ENCODE measurements at regions not wholly inside any gene's neighbourhood (a gene's known extent, or its start where the extent isn't known, plus 50 kb on each side); places are given as distances from the start of the nearest gene placed in this dataset.

DNA sequence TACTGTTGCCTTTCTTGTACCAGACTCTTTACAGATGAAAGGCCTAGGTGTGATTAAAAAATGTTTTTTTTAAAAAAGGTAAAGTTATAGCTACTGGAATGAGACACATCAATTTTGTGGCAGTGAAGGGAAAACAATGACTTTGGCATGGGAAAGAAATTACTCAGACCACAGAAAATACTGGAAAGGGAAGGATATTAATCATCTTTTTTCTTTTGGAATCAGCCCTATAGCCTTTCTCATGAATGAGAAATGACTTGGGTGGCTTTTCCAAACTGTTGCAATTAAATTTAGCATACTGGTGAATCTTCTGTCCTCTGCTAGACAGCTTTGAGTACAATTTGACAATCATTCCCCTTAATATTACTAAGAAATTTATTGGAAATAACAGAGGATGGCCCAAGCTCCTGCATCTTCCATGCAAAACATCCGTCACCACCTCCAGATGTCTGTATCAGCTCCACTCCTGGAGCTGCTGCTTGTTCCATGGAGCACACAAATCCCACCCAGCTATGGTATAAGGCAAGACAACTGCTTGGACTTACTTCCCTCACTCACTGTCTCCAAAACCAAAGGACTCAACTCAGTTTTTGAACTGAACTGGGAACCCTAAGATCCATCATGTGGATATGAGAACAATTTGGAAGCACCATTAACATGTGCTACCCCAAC is 97.6 kb upstream of the ARSJ start:
- no peaks in the 10 kb centered on the region for H3K9me3 Mint-ChIP-seq
- no peak overlapping the region for H3K4me3 Mint-ChIP-seq
- peaks cover 1% of the 10 kb centered on the region for H3K36me3 Mint-ChIP-seq
- H3K27ac Mint-ChIP-seq = no peak overlapping the region
- H3K27me3 Mint-ChIP-seq = peaks cover 4% of the 10 kb centered on the region
- H3K4me1 Mint-ChIP-seq = peaks cover 4% of the 10 kb centered on the region

DNA sequence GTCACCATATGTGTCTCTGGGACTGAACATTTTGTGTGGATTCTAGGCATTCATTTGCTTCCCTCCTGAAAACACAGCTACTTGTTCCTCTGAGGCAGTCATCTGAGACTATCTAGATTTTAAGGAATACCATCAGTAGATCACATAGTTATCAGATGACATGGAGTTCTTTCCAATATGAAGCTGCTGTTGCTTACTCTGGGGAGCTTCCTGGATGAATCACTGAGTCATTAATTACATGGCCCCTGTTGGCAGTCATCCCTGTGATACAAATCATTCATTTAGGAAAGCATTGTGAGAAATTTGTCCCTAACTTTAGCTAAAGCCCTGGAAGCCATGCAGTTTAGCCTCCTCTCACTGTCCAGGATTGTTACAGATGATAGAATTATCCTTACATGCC is 98.2 kb upstream of the ARSJ start:
- peaks cover 1% of the 10 kb centered on the region for H3K36me3 Mint-ChIP-seq
- H3K4me1 Mint-ChIP-seq = peaks cover 4% of the 10 kb centered on the region
- no peaks in the 10 kb centered on the region for H3K9me3 Mint-ChIP-seq
- peaks cover 4% of the 10 kb centered on the region for H3K27me3 Mint-ChIP-seq
- H3K4me3 Mint-ChIP-seq = no peak overlapping the region
- no peak overlapping the region for H3K27ac Mint-ChIP-seq

DNA sequence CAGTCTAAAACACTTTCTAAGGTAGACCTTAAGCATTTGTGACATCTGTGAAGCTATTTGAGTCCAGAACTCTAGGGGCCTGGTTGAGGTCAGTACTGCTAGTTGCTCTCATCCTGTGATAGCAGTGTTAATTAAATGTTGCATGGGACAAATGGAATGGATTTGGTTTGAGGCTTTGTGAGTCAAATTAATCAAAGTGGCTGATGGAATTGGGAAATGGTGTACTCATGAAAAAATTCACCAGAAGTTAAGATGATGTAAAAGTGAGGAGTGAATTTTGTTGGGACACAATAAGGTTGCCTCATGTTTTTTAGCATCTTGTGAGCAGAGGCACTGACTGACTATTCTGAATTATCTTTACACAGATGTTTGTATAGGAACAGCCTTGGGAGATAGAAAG is 99.2 kb upstream of the ARSJ start:
- peaks cover 4% of the 10 kb centered on the region for H3K4me1 Mint-ChIP-seq
- H3K36me3 Mint-ChIP-seq = peaks cover 1% of the 10 kb centered on the region
- peaks cover 2% of the 10 kb centered on the region for H3K27me3 Mint-ChIP-seq
- no peak overlapping the region for H3K4me3 Mint-ChIP-seq
- H3K9me3 Mint-ChIP-seq = no peaks in the 10 kb centered on the region
- H3K27ac Mint-ChIP-seq = no peak overlapping the region

DNA sequence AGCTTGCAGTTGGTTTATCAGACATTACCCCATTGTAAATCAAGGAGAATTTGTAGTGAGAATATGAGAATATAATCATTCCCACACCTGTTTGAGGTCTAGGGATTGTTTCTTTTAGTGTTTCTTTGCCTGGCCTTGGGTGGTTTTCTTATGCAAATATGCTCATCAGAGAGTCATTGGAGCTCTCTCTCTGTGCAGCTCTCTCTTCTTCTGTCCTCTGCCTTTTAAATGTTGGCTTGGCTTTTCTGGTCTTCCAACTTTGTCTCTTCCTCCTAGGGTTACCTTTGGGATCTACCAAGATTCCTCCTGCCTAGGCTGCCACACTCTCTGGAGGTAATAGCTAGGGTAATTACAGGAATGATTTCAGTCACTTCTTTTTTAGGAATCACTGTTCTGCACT is 102.3 kb upstream of the ARSJ start:
- Mint-ChIP-seq H3K27ac (no peak overlapping the region), H3K27me3 (no peaks in the 10 kb centered on the region), H3K4me1 (peaks cover 4% of the 10 kb centered on the region), H3K9me3 (no peaks in the 10 kb centered on the region), H3K36me3 (no peaks in the 10 kb centered on the region), H3K4me3 (no peak overlapping the region)

DNA sequence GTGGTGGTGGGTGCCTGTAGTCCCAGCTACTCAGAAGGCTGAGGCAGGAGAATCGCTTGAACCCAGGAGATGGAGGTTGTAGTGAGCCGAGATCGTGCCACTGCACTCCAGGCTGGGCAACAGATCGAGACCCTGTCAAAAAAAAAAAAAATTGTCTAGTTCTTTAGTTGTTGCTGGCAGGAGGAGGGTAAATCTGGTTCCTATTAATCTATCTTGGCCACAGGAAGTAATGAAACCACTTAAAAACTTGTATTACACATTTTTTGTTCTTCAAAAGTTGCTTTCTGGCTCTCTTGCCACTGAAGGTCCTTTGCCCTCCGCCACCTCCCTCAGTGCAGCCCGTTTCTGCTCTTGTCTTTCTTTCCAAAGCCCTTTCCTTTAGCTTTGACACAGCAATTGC is 102.9 kb upstream of the ARSJ start:
- no peak overlapping the region for H3K4me3 Mint-ChIP-seq
- no peaks in the 10 kb centered on the region for H3K36me3 Mint-ChIP-seq
- H3K27me3 Mint-ChIP-seq = no peaks in the 10 kb centered on the region
- no peak overlapping the region for H3K27ac Mint-ChIP-seq
- H3K4me1 Mint-ChIP-seq = peaks cover 4% of the 10 kb centered on the region
- H3K9me3 Mint-ChIP-seq = no peaks in the 10 kb centered on the region

DNA sequence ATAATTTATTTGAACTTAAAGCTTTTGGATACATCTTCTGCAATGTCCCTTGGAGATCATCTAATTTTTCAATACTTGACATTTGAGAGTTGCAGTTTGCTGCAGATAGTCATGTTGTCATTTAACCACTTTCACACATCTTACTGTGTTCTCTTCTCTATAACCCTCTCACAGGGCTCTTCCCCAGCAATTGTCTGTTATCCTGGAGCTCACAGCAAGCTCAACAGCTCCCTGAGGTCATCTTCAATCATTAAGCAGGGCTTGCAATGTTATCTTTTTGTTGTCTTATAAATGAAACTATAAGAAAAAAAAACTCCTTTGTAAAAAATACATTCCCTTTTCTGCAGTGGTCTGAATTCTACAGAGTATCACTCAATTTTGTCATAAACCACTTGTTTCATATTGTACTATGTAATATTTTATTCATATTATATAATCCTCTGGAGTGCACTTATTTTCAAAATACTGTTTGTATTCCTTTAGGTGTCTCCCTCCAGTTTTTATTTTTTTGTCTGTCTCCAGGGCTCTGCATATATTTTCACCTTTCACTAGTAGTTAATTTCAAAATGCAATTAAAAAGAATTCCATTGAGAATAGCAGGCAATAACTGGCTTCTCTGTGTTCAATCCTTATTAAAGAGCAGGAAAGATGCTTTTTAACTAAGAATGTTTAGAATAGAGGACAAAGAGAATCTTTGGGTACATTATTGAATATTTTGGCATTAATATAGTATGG is 106.3 kb upstream of the ARSJ start:
- H3K27me3 Mint-ChIP-seq = peaks cover 8% of the 10 kb centered on the region
- no peak overlapping the region for H3K4me3 Mint-ChIP-seq
- H3K27ac Mint-ChIP-seq = no peak overlapping the region
- H3K36me3 Mint-ChIP-seq = no peaks in the 10 kb centered on the region
- H3K4me1 Mint-ChIP-seq = no peaks in the 10 kb centered on the region
- peaks cover 13% of the 10 kb centered on the region for H3K9me3 Mint-ChIP-seq

DNA sequence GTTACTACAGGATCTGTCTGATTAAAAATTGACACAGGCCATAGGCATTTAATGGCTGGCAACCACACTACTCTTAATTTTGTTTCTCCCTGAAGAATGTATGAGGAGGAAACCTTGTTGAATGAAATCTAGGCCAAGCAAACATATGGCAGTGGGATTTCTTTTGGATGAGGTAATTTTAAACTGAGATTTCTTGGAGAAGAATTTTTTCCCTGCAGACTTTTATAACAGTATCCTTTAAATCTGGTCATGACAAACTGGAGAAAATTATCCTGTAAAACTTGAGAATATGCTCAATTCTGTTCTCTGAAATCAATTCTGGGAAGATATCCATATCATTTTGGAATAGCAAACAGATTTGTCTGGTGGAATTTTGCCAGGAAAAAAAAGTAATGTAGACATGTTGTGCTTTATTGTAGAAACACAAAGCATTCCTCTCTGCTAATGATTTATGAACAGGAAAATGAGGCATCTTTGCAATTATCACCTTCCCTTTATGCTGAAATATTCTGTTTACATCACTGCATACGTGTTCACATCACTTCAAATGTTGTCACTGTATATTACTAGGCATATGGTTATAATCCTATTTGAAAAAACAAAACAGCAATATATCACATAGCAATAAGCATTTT is 108.3 kb upstream of the ARSJ start:
- Mint-ChIP-seq H3K27ac (no peak overlapping the region), H3K9me3 (peaks cover 13% of the 10 kb centered on the region), H3K36me3 (no peaks in the 10 kb centered on the region), H3K27me3 (peaks cover 8% of the 10 kb centered on the region), H3K4me1 (no peaks in the 10 kb centered on the region), H3K4me3 (no peak overlapping the region)

- no peaks in the 10 kb centered on the region for H3K36me3 Mint-ChIP-seq
- H3K9me3 Mint-ChIP-seq = peaks cover 13% of the 10 kb centered on the region
- no peaks in the 10 kb centered on the region for H3K4me1 Mint-ChIP-seq
- H3K27ac Mint-ChIP-seq = no peak overlapping the region
- H3K4me3 Mint-ChIP-seq = no peak overlapping the region
- peaks cover 8% of the 10 kb centered on the region for H3K27me3 Mint-ChIP-seq
Observed at GRCh38 chr4:114088481-114088880, 109.0 kb upstream of the ARSJ start.

- Mint-ChIP-seq H3K27ac (no peak overlapping the region), H3K4me3 (no peak overlapping the region), H3K9me3 (peaks cover 13% of the 10 kb centered on the region), H3K4me1 (no peaks in the 10 kb centered on the region), H3K27me3 (peaks cover 8% of the 10 kb centered on the region), H3K36me3 (no peaks in the 10 kb centered on the region)
Observed at GRCh38 chr4:114091546-114091945, 112.1 kb upstream of the ARSJ start.

- H3K4me3 Mint-ChIP-seq = no peak overlapping the region
- H3K27ac Mint-ChIP-seq = no peak overlapping the region
- no peaks in the 10 kb centered on the region for H3K4me1 Mint-ChIP-seq
- peaks cover 12% of the 10 kb centered on the region for H3K9me3 Mint-ChIP-seq
- H3K36me3 Mint-ChIP-seq = no peaks in the 10 kb centered on the region
- peaks cover 5% of the 10 kb centered on the region for H3K27me3 Mint-ChIP-seq
Observed at GRCh38 chr4:114093221-114093715, 113.8 kb upstream of the ARSJ start.

DNA sequence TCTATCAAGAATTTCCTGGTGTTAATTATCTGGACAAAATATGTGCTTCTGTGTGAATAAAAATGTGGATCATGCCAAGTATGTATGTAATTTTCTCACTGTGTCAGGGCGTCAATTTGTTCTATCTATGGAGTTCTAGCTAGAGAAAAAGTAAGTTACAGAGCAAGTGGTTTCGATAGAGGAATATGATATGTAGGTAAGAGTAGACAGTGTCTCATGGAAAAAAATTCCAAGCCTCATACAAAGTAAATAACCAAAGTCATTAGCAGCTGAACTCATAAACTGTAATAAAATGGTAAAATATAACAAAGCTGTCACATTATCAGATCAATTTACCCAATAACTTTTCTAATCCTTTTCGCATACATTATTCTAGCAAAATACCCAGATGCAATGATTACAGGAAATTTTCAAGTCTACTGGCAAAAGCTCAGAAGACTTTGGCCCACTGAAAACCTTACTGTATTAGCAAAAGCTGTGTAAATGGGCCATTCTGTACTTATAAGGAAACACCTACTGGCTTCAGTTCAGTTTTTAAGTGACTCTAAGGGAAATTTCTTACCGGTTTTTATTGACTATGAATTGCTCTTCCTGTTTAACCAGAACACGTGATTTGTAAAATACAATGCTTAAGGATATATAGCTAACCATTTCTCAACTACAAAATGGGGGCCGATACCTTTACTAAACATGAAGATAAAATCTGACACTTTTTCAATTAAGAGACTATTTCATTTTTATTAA is 121.0 kb upstream of the ARSJ start:
- Mint-ChIP-seq H3K4me1 (no peaks in the 10 kb centered on the region), H3K27me3 (no peaks in the 10 kb centered on the region), H3K36me3 (no peaks in the 10 kb centered on the region), H3K27ac (no peak overlapping the region), H3K4me3 (no peak overlapping the region), H3K9me3 (no peaks in the 10 kb centered on the region)

- H3K27me3 Mint-ChIP-seq = no peaks in the 10 kb centered on the region
- H3K36me3 Mint-ChIP-seq = no peaks in the 10 kb centered on the region
- H3K4me3 Mint-ChIP-seq = no peak overlapping the region
- no peaks in the 10 kb centered on the region for H3K9me3 Mint-ChIP-seq
- peaks cover 1% of the 10 kb centered on the region for H3K4me1 Mint-ChIP-seq
- no peak overlapping the region for H3K27ac Mint-ChIP-seq
Observed at GRCh38 chr4:114103908-114104307, 124.5 kb upstream of the ARSJ start.

GRCh38 chr4:114108869-114109268 is 129.4 kb upstream of the ARSJ start:
- H3K4me3 Mint-ChIP-seq = no peak overlapping the region
- no peak overlapping the region for H3K27ac Mint-ChIP-seq
- H3K4me1 Mint-ChIP-seq = peaks cover 4% of the 10 kb centered on the region
- H3K9me3 Mint-ChIP-seq = no peaks in the 10 kb centered on the region
- H3K36me3 Mint-ChIP-seq = peaks cover 2% of the 10 kb centered on the region
- no peaks in the 10 kb centered on the region for H3K27me3 Mint-ChIP-seq

DNA sequence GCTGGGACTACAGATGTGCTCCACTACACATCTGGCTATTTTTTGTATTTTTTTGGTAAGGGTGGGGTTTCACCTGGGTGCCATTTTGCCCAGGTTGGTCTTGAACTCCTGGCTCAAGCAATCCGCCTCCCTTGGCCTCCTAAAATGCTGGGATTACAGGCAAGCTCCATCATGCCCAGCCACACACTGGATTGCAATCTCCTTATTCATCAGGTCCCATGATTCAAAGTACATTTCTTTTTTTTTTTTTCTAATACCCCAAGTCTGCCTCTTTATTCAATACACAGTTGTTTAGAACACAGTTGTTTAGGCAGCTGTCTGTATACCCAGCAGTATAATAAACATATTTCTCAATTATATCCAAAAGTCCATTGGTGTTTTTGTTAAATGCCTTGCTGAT is 130.3 kb upstream of the ARSJ start:
- Mint-ChIP-seq H3K27me3 (no peaks in the 10 kb centered on the region), H3K36me3 (peaks cover 2% of the 10 kb centered on the region), H3K4me1 (peaks cover 4% of the 10 kb centered on the region), H3K9me3 (no peaks in the 10 kb centered on the region), H3K27ac (no peak overlapping the region), H3K4me3 (no peak overlapping the region)

- Mint-ChIP-seq H3K36me3 (no peaks in the 10 kb centered on the region), H3K27me3 (peaks cover 2% of the 10 kb centered on the region), H3K4me3 (no peak overlapping the region), H3K4me1 (no peaks in the 10 kb centered on the region), H3K27ac (no peak overlapping the region), H3K9me3 (no peaks in the 10 kb centered on the region)
Observed at GRCh38 chr4:114115526-114115925, 136.1 kb upstream of the ARSJ start.

- Mint-ChIP-seq H3K27ac (no peak overlapping the region), H3K27me3 (peaks cover 2% of the 10 kb centered on the region), H3K36me3 (no peaks in the 10 kb centered on the region), H3K9me3 (no peaks in the 10 kb centered on the region), H3K4me1 (no peaks in the 10 kb centered on the region), H3K4me3 (no peak overlapping the region)
Observed at GRCh38 chr4:114116861-114117260, 137.4 kb upstream of the ARSJ start.

Data from activated naive CD4-positive, alpha-beta T cell treated with anti-CD3 and anti-CD28 coated beads, Interleukin-2, amount 50 U/mL, for 24 hours (primary cell).